ENCODE measurements at regions not wholly inside any gene's neighbourhood (a gene's known extent, or its start where the extent isn't known, plus 50 kb on each side); places are given as distances from the start of the nearest gene placed in this dataset.
"Not testable (repeated sequence)": the region's sequence is repeated elsewhere in the genome, so short reads cannot be mapped to it uniquely, and the experiment has no call there.

- Histone ChIP-seq H3K4me1 (no peaks in the 10 kb centered on the region), H3K9me3 (no peaks in the 10 kb centered on the region), H3K27ac (no peak overlapping the region), H3K27me3 (no peaks in the 10 kb centered on the region), H3K4me3 (no peak overlapping the region), H3K36me3 (no peaks in the 10 kb centered on the region)
- ATAC-seq (no peak), DNase-seq (no peak)
- TF ChIP-seq CTCF (IDR thresholded peaks at IDR 0.05): no peak
- intact Hi-C loops (cut with DNase I): no loop called here
Measured at GRCh38 chr6:119832411-119832810, 482.9 kb upstream of the MAN1A1 start.

- H3K27ac ChIP-seq: no peak overlapping the region
- no peaks in the 10 kb centered on the region for H3K4me1 ChIP-seq
- ATAC-seq (no peak), DNase-seq (no peak)
- H3K36me3 ChIP-seq: no peaks in the 10 kb centered on the region
- no peak overlapping the region for H3K4me3 ChIP-seq
- no peaks in the 10 kb centered on the region for H3K27me3 ChIP-seq
- no peaks in the 10 kb centered on the region for H3K9me3 ChIP-seq
- TF ChIP-seq CTCF (IDR thresholded peaks at IDR 0.05): no peak
- intact Hi-C loops (cut with DNase I): no loop called here
Measured at GRCh38 chr6:119830494-119831295, 481.1 kb upstream of the MAN1A1 start.

- H3K9me3 ChIP-seq: no peaks in the 10 kb centered on the region
- ATAC-seq (no peak), DNase-seq (no peak)
- intact Hi-C loops (cut with DNase I): no loop called here
- no peak overlapping the region for H3K27ac ChIP-seq
- H3K27me3 ChIP-seq: no peaks in the 10 kb centered on the region
- no peak for TF ChIP-seq CTCF (IDR thresholded peaks at IDR 0.05)
- no peaks in the 10 kb centered on the region for H3K36me3 ChIP-seq
- H3K4me3 ChIP-seq: no peak overlapping the region
- no peaks in the 10 kb centered on the region for H3K4me1 ChIP-seq
Measured at GRCh38 chr6:119830069-119830468, 480.5 kb upstream of the MAN1A1 start.

GRCh38 chr6:119829499-119829898 lies 479.9 kb upstream of the MAN1A1 start:
- intact Hi-C loops (cut with DNase I); H3K4me1 ChIP-seq; DNase-seq; H3K4me3 ChIP-seq; H3K27ac ChIP-seq; H3K36me3 ChIP-seq; H3K27me3 ChIP-seq; H3K9me3 ChIP-seq; ATAC-seq: not testable (repeated sequence)

- Histone ChIP-seq H3K9me3 (no peaks in the 10 kb centered on the region), H3K4me1 (no peaks in the 10 kb centered on the region), H3K27me3 (no peaks in the 10 kb centered on the region), H3K4me3 (no peak overlapping the region), H3K27ac (no peak overlapping the region), H3K36me3 (no peaks in the 10 kb centered on the region)
- no peak for DNase-seq
- no peak for TF ChIP-seq CTCF (IDR thresholded peaks at IDR 0.05)
- no peak for ATAC-seq
- intact Hi-C loops (cut with DNase I): no loop called here
Measured at GRCh38 chr6:119829006-119829405, 479.4 kb upstream of the MAN1A1 start.

GRCh38 chr6:119821380-119821779 lies 471.8 kb upstream of the MAN1A1 start:
- H3K4me3 ChIP-seq: no peak overlapping the region
- no peaks in the 10 kb centered on the region for H3K36me3 ChIP-seq
- no peak for DNase-seq
- ATAC-seq: no peak
- no peak for TF ChIP-seq CTCF (IDR thresholded peaks at IDR 0.05)
- no peaks in the 10 kb centered on the region for H3K9me3 ChIP-seq
- H3K4me1 ChIP-seq: no peaks in the 10 kb centered on the region
- H3K27me3 ChIP-seq: no peaks in the 10 kb centered on the region
- H3K27ac ChIP-seq: no peak overlapping the region
- intact Hi-C loops (cut with DNase I): no loop called here

All from upper lobe of right lung (tissue), 1 donor.